GM12878 (cell line): ENCODE measurements at regions not wholly inside any gene's neighbourhood (a gene's known extent, or its start where the extent isn't known, plus 50 kb on each side); places are given as distances from the start of the nearest gene placed in this dataset.

Experiments used
- ATAC-seq: fragments of 200-7000 bp; cut with Tn5 transposase; 3 replicates; pipeline ENCODE4 v1.9.1; 2020; ENCODE audit warnings: mild to moderate bottlenecking, moderate library complexity
- BruUV-seq: library from RNA; stranded (reverse); fragments of 400-500 nt; replicated peaks from 2 replicates; lab custom pipeline; 2021; lab: Mats Ljungman, UMichigan
- CTCF ChIA-PET: fragments of 300-600 bp; sonication (Branson Sonifier 250); formaldehyde crosslinking; extraction: SDS; loops from one replicate; lab custom pipeline; 2021; ENCODE audit warnings: inconsistent platforms; lab: Yijun Ruan, JAX
- POLR2A ChIA-PET: fragments of 350-600 bp; formaldehyde crosslinking; extraction: SDS; loops from one replicate; lab custom pipeline; 2021; ENCODE audit warnings: inconsistent platforms; lab: Charles Lee
- RAD21 ChIA-PET: fragments of 300-600 bp; sonication (Branson Sonifier 250); formaldehyde crosslinking; loops from one replicate; lab custom pipeline; 2023; ENCODE audit warnings: antibody characterized with exemption; ENCODE audit not compliant: unreplicated experiment; lab: Charles Lee
- SMC1A ChIA-PET: fragments of 300-600 bp; sonication (Branson Sonifier 250); formaldehyde crosslinking; loops from one replicate; lab custom pipeline; 2023; ENCODE audit not compliant: unreplicated experiment, uncharacterized antibody; lab: Charles Lee
- DNase-seq: peaks from one replicate; pipeline ENCODE4 v3.0.0-alpha.2; 2011; ENCODE audit warnings: low read depth, low spot score
- FAIRE-seq: peaks from 3 replicates; lab custom pipeline; 2011; peaks lifted over from hg19 to GRCh38; lab: Jason Lieb, UNC
- H2AFZ ChIP-seq: 2 replicates; pipeline ENCODE4 v1.6.0; 2011; ENCODE audit warnings: low read depth, low read length, control low read depth; ENCODE audit not compliant: control insufficient read depth
- H3K27ac ChIP-seq: 2 replicates; pipeline ENCODE4 v1.5.1; 2011; ENCODE audit warnings: control low read depth; ENCODE audit not compliant: control insufficient read depth, insufficient read depth
- H3K27me3 ChIP-seq, 2 experiments: replicated peaks in 1 of 2; 2 replicates each; pipeline versions ENCODE4 v1.6.0 to v1.6.1; 2011; ENCODE audit warnings: low read length in 1 of 2; ENCODE audit not compliant: control insufficient read depth in 2 of 2, insufficient read depth in 2 of 2
- H3K36me3 ChIP-seq, 2 experiments: 2 replicates each; pipeline ENCODE4 v1.5.1; 2011; ENCODE audit warnings: low read length in 1 of 2; ENCODE audit not compliant: control insufficient read depth in 2 of 2, insufficient read depth in 2 of 2
- H3K4me1 ChIP-seq: 2 replicates; pipeline ENCODE4 v1.6.1; 2011; ENCODE audit warnings: mild to moderate bottlenecking, low read length, moderate library complexity, mixed read lengths; ENCODE audit not compliant: control insufficient read depth, insufficient read depth
- H3K4me2 ChIP-seq: 2 replicates; pipeline ENCODE4 v1.6.0; 2011; ENCODE audit warnings: control low read depth; ENCODE audit not compliant: control insufficient read depth, insufficient read depth
- H3K4me3 ChIP-seq: fragments of 200-600 bp; sonication (generic); 2 replicates; pipeline ENCODE4 v1.5.1; 2016
- H3K79me2 ChIP-seq: 2 replicates; pipeline ENCODE4 v1.6.0; 2011; ENCODE audit warnings: low read length; ENCODE audit not compliant: control insufficient read depth, insufficient read depth
- H3K9ac ChIP-seq: 2 replicates; pipeline ENCODE4 v1.8.0; 2011; ENCODE audit warnings: low read length, control low read depth, mixed read lengths; ENCODE audit not compliant: control insufficient read depth, insufficient read depth
- H3K9me3 ChIP-seq: replicated peaks from 3 replicates; pipeline ENCODE4 v1.5.1; 2011; ENCODE audit warnings: mild to moderate bottlenecking, low read length; ENCODE audit not compliant: control insufficient read depth, insufficient read depth
- H4K20me1 ChIP-seq: 2 replicates; pipeline ENCODE4 v1.6.0; 2011; ENCODE audit not compliant: control insufficient read depth, insufficient read depth
- ASH2L ChIP-seq: fragments of 300-600, 200-600 bp; sonication (generic); IDR thresholded peaks from 2 replicates; pipeline ENCODE4 v1.6.1; 2017; ENCODE audit warnings: low read depth, mild to moderate bottlenecking, borderline replicate concordance
- BCL11A ChIP-seq: IDR thresholded peaks from 2 replicates; pipeline ENCODE4 v1.6.1; 2011; ENCODE audit warnings: low read depth, low read length
- BHLHE40 ChIP-seq, 2 experiments: fragments of 450-650 bp in 1 of 2; IDR thresholded peaks; 2 replicates each; pipeline ENCODE4 v1.6.1; 2011 to 2017; ENCODE audit warnings: low read depth in 2 of 2, borderline replicate concordance in 1 of 2, improper control_type of control experiment in 1 of 2, low read length in 1 of 2, mild to moderate bottlenecking in 1 of 2
- CEBPZ ChIP-seq: fragments of 150-350 bp; IDR thresholded peaks from 2 replicates; pipeline ENCODE4 v1.6.1; 2016; ENCODE audit warnings: low read depth, low read length
- CHD4 ChIP-seq: fragments of 200-600 bp; sonication (generic); IDR thresholded peaks from 2 replicates; pipeline ENCODE4 v1.6.1; 2016; ENCODE audit warnings: mild to moderate bottlenecking
- MEF2B ChIP-seq: fragments of 450-650 bp; IDR thresholded peaks from 2 replicates; pipeline ENCODE4 v1.6.1; 2018; ENCODE audit warnings: mild to moderate bottlenecking, moderate library complexity; ENCODE audit not compliant: partially characterized antibody, poor library complexity, severe bottlenecking
- MLLT1 ChIP-seq: fragments of 450-650 bp; IDR thresholded peaks from 2 replicates; pipeline ENCODE4 v1.6.1; 2016; ENCODE audit warnings: mild to moderate bottlenecking
- NFXL1 ChIP-seq: fragments of 450-650 bp; IDR thresholded peaks from 2 replicates; pipeline ENCODE4 v1.6.1; 2017; ENCODE audit warnings: antibody characterized with exemption, mild to moderate bottlenecking, borderline replicate concordance
- PBX3 ChIP-seq: IDR thresholded peaks from 2 replicates; pipeline ENCODE4 v1.6.1; 2011; ENCODE audit warnings: mild to moderate bottlenecking, low read depth, low read length, moderate library complexity; ENCODE audit not compliant: insufficient replicate concordance
- RBBP5 ChIP-seq: fragments of 200-600 bp; sonication (generic); conservative IDR thresholded peaks from 2 replicates; pipeline ENCODE4 v1.6.1; 2016
- SP1 ChIP-seq: IDR thresholded peaks from one replicate; pipeline ENCODE4 v1.6.1; 2011; ENCODE audit warnings: low read depth, low read length
- STAT3 ChIP-seq: IDR thresholded peaks from 2 replicates; pipeline ENCODE4 v1.6.1; 2011; ENCODE audit warnings: low read depth, low read length, improper control_type of control experiment
- SUPT20H ChIP-seq: IDR thresholded peaks from 2 replicates; pipeline ENCODE4 v1.6.1; 2011; ENCODE audit warnings: low read depth, mild to moderate bottlenecking, low read length, moderate library complexity, borderline replicate concordance; ENCODE audit not compliant: control insufficient read depth
- WRNIP1 ChIP-seq: IDR thresholded peaks from 2 replicates; pipeline ENCODE4 v1.6.1; 2011; ENCODE audit warnings: low read depth, low read length, improper control_type of control experiment, borderline replicate concordance
- ZBED1 ChIP-seq: IDR thresholded peaks from 2 replicates; pipeline ENCODE4 v1.6.1; 2016; ENCODE audit warnings: borderline replicate concordance
- ZNF622 ChIP-seq: fragments of 450-650 bp; IDR thresholded peaks from 2 replicates; pipeline ENCODE4 v1.6.1; 2017; ENCODE audit warnings: mild to moderate bottlenecking, inconsistent platforms
- ZSCAN29 ChIP-seq: fragments of 450-650 bp; IDR thresholded peaks from 2 replicates; pipeline ENCODE4 v1.6.1; 2017; ENCODE audit warnings: mild to moderate bottlenecking, moderate library complexity
- WGBS: methylation state at CpG from one replicate; pipeline ENCODE4 v1.1.6; 2016; ENCODE audit warnings: low lambda C conversion rate; ENCODE audit not compliant: insufficient replicate concordance, insufficient coverage; ENCODE audit errors: missing lambda C conversion rate; 5-methylcytosine and 5-hydroxymethylcytosine counted together
- in situ Hi-C: fragments of 300-500 bp; cut with MboI; formaldehyde crosslinking; loops from 9 replicates; pipeline ENCODE4 v1.14.3; 2018; ENCODE audit warnings: mixed read lengths
- intact Hi-C: fragments of 100-400 bp; cut with micrococcal nuclease; formaldehyde crosslinking; loops from one replicate; pipeline ENCODE4 v1.14.2; 2022; ENCODE audit not compliant: unreplicated experiment

- no peak for TF ChIP-seq MLLT1
- no peak for TF ChIP-seq SUPT20H
- no peak for TF ChIP-seq ASH2L
- no peak for TF ChIP-seq BHLHE40 (IDR thresholded peaks at IDR 0.05; ENCODE audit: borderline replicate concordance in 1 of 2, low read depth in 2 of 2, low read length in 1 of 2)
- TF ChIP-seq CHD4 = no peak
- TF ChIP-seq SP1 = no peak
Measured at GRCh38 chr15:98523912-98524662, 124.3 kb upstream of the IGF1R start (continued).

GRCh38 chr15:98524838-98525660, 123.3 kb upstream of the IGF1R start:
- CTCF ChIA-PET = no interaction called here
- intact Hi-C loops (no loop called here), in situ Hi-C loops (no loop called here)
- RAD21 ChIA-PET = no interaction called here
- Histone ChIP-seq H3K36me3 (no peaks in the 10 kb centered on the region), H4K20me1 (no peaks in the 10 kb centered on the region), H3K4me1 (no peaks in the 10 kb centered on the region), H3K4me3 (no peak overlapping the region), H3K79me2 (no peaks in the 10 kb centered on the region), H3K27ac (no peak overlapping the region), H3K27me3 (no peaks in the 10 kb centered on the region), H3K4me2 (no peak overlapping the region), H3K9me3 (no peaks in the 10 kb centered on the region), H2AFZ (no peak overlapping the region), H3K9ac (no peak overlapping the region)
- 18% methylated on average over 10 of the region's 10 CpGs for WGBS
- ATAC-seq (no peak), FAIRE-seq (no peak), DNase-seq (no peak)
- POLR2A ChIA-PET = no interaction called here
- SMC1A ChIA-PET = no interaction called here
- BruUV-seq = no TSS peak
- TF ChIP-seq WRNIP1 (no peak), RBBP5 (no peak), MEF2B (no peak), ZNF622 (no peak), PBX3 (no peak), STAT3 (no peak), NFXL1 (no peak), ZSCAN29 (no peak), CEBPZ (no peak), ZBED1 (no peak), BCL11A (no peak)
